Colon (tissue), 2 donors: ENCODE measurements at regions not wholly inside any gene's neighbourhood (a gene's known extent, or its start where the extent isn't known, plus 50 kb on each side); places are given as distances from the start of the nearest gene placed in this dataset.
"Not testable (repeated sequence)": the region's sequence is repeated elsewhere in the genome, so short reads cannot be mapped to it uniquely, and the experiment has no call there.

ENCODE experiments used
- FAIRE-seq: peaks from 2 replicates; lab custom pipeline; 2012; peaks lifted over from hg19 to GRCh38; lab: Jason Lieb, UNC
- donor health status: control.
- donor health status: control.

GRCh38 chr4:55251896-55252295 lies 94.1 kb upstream of the SRD5A3 start:
- no peak for FAIRE-seq

GRCh38 chr4:55253948-55254593 lies 92.0 kb upstream of the SRD5A3 start:
- FAIRE-seq, result no peak

DNA sequence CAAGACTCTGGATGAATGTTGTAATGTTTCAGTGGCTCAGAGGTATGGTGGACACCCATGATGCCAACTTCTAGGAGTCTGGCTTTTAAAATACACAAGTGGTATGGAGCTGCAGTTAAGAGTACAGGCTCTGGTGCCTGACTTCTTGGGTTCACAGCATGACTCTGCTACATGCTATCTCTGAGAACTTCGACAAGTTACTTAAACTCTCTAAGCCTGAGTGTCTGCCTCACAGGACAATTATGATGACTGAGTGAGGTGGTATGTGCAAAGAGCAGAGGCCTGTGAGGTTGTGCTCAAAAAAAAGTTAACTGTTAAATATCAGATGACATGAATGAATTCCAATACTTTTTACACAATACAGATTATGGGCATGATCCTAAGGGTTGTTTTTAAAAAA lies 90.9 kb upstream of the SRD5A3 start:
- FAIRE-seq, result no peak

DNA sequence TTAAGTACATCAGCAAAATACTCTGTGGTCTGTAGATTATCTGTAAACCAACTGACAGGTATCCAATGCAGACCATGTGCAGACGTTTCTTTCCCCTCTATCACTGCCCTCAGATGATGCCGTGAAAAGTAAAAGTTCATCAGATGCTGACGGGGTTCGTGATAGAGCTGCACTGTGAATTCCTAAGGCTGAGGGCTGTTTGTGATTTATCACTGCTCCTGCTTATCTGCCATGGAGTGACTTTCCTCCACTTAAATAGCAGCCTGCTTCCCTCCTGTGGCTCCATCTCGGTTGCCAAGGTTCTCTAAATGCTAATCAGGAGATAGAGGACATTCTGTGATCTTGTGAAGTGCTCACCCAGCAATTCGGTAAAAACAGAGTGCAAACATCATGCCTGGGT lies 89.3 kb upstream of the SRD5A3 start:
- FAIRE-seq, result no peak

- no peak for FAIRE-seq
Observed at GRCh38 chr4:55258152-55258865, 87.7 kb upstream of the SRD5A3 start.

- FAIRE-seq, result no peak
Observed at GRCh38 chr4:55259294-55259693, 86.7 kb upstream of the SRD5A3 start.

GRCh38 chr4:55269470-55269869 lies 76.6 kb upstream of the SRD5A3 start:
- no peak for FAIRE-seq

GRCh38 chr4:55269995-55270394 lies 76.0 kb upstream of the SRD5A3 start:
- no peak for FAIRE-seq

- no peak for FAIRE-seq
Observed at GRCh38 chr4:55270481-55270880, 75.6 kb upstream of the SRD5A3 start.

- FAIRE-seq, result no peak
Observed at GRCh38 chr4:55272102-55272501, 73.9 kb upstream of the SRD5A3 start.

DNA sequence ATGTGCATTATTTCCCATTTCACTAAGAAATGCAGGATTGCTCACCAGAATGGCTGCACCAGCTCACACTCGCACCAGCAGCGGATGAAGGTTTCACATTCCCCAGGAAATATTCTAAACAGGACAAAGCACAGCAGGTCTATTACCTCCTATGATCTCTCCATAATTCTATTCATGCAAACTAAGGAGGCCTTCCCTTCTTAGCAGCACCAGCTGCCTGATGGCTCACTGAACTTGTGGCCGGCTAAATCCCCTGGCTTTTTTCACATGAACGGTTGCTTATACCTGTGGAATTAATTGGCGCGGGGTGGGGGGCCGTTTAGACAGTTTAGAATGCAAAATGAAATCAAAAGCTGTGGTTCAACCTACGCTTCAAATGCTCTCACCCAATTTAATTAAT lies 73.5 kb upstream of the SRD5A3 start:
- FAIRE-seq, result no peak

GRCh38 chr4:55277011-55277410 lies 69.0 kb upstream of the SRD5A3 start:
- no peak for FAIRE-seq

DNA sequence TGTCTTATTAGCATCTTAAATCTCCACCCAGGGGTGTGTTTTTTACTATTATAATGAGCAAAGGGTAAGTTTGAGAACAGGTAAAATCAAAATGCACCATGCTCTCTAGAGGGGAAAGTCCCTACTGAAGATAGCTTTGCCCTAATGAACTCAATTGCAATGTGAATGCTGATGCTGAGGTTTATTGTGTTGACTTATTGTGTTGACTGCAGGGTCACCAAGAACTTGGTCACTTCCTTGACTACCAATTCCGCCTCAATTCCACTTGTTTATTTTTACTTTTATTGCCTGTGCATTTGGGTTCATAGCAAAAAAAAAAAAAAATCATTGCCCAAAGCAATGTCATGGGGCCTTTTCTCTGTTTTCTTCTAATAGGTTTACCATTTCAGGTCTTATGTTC lies 67.7 kb upstream of the SRD5A3 start:
- FAIRE-seq, result no peak

GRCh38 chr4:55280474-55280873 lies 65.6 kb upstream of the SRD5A3 start:
- FAIRE-seq, result not testable (repeated sequence)

- not testable (repeated sequence) for FAIRE-seq
Observed at GRCh38 chr4:55281118-55281683, 64.8 kb upstream of the SRD5A3 start.

DNA sequence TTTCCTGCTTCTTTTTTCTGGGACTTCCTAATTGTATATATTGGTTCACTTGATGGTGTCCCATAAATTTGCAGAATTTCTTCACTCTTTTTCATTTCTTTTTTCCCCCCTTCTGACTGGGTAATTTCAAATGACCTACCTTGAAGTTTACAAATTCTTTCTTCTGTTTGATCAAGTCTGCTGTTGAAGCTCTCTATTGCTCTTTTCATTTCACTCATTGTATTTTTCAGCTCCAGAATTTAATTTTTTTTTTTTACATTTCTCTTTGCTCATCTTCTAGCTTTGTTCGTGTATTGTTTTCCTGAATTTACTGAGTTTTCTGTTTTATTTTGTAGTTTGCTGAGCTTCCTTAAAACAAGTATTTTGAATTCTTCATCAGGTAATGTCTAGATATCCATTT lies 61.7 kb upstream of the SRD5A3 start:
- FAIRE-seq, result no peak

- no peak for FAIRE-seq
Observed at GRCh38 chr4:55291227-55291640, 54.8 kb upstream of the SRD5A3 start.

DNA sequence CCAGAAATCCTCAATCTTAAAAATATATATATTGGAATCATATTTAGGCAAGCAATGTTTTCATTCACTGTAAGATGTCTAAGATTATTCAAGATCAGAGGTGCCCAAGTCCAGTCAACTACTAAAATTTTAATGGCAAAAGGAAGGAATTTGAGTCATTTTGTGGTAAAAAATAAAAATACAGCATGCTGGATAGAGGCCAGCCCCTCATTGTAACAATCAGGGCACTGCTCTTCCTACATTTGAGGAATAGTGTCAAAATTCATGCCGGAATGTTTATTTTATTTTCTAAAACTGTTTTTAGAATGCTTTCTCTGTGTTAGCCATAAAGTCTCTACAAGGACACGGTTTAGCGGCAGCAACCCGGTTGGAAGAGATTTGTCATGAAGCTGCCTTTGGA lies 49.9 kb upstream of the SRD5A3 start:
- no peak for FAIRE-seq
